DND-41 (cell line): ENCODE measurements at regions not wholly inside any gene's neighbourhood (a gene's known extent, or its start where the extent isn't known, plus 50 kb on each side); places are given as distances from the start of the nearest gene placed in this dataset.

Experiments used
- ATAC-seq: fragments of 200-7000 bp; cut with Tn5 transposase; 3 replicates; pipeline ENCODE4 v1.9.1; 2021; ENCODE audit warnings: low read depth; ENCODE audit not compliant: insufficient read depth
- DNase-seq: peaks from one replicate; pipeline ENCODE4 v3.0.0-alpha.2; 2020
- H2AFZ ChIP-seq: 2 replicates; pipeline ENCODE4 v1.6.0; 2012; ENCODE audit warnings: low read depth, low read length
- H3K27ac ChIP-seq: 2 replicates; pipeline ENCODE4 v1.5.1; 2012; ENCODE audit warnings: low read length, inconsistent platforms
- H3K27me3 ChIP-seq: fragments of 200-600 bp; sonication (generic); 2 replicates; pipeline ENCODE4 v1.6.0; 2012; ENCODE audit warnings: low read length, mild to moderate bottlenecking, inconsistent platforms; ENCODE audit not compliant: insufficient read depth, poor library complexity
- H3K36me3 ChIP-seq: 2 replicates; pipeline ENCODE4 v1.5.1; 2012; ENCODE audit warnings: low read length, inconsistent platforms; ENCODE audit not compliant: insufficient read depth
- H3K4me1 ChIP-seq: 2 replicates; pipeline ENCODE4 v1.5.1; 2012; ENCODE audit warnings: mild to moderate bottlenecking, low read length; ENCODE audit not compliant: insufficient read depth
- H3K4me2 ChIP-seq: 2 replicates; pipeline ENCODE4 v1.6.0; 2012; ENCODE audit warnings: mild to moderate bottlenecking, moderate library complexity, low read length, inconsistent platforms; ENCODE audit not compliant: insufficient read depth
- H3K4me3 ChIP-seq, 2 experiments: fragments of 200-600 bp in 1 of 2; shearing (Covaris generic) in 1 of 2; 2 replicates each; pipeline ENCODE4 v1.5.1; 2012 to 2016; ENCODE audit warnings: inconsistent platforms in 2 of 2, low read length in 2 of 2, mild to moderate bottlenecking in 2 of 2, low read depth in 1 of 2, moderate library complexity in 1 of 2
- H3K79me2 ChIP-seq: 2 replicates; pipeline ENCODE4 v1.6.0; 2012; ENCODE audit warnings: low read length, inconsistent platforms; ENCODE audit not compliant: insufficient read depth
- H3K9ac ChIP-seq: 2 replicates; pipeline ENCODE4 v1.6.0; 2012; ENCODE audit warnings: low read depth, mild to moderate bottlenecking, inconsistent platforms, low read length, moderate library complexity
- H3K9me3 ChIP-seq: 2 replicates; pipeline ENCODE4 v1.5.1; 2012; ENCODE audit warnings: low read length, moderate library complexity, mild to moderate bottlenecking, inconsistent platforms; ENCODE audit not compliant: insufficient read depth, severe bottlenecking
- H4K20me1 ChIP-seq: 2 replicates; pipeline ENCODE4 v1.6.0; 2012; ENCODE audit warnings: low read length; ENCODE audit not compliant: insufficient read depth
- EZH2 ChIP-seq: IDR thresholded peaks from 3 replicates; pipeline ENCODE4 v1.6.1; 2012; ENCODE audit warnings: borderline replicate concordance, low read depth, mild to moderate bottlenecking, moderate library complexity, low read length, inconsistent platforms; ENCODE audit not compliant: severe bottlenecking
- TF ChIP-seq, protein P1 (sequence below): IDR thresholded peaks from 2 replicates; pipeline ENCODE4 v1.5.1; 2012; ENCODE audit warnings: borderline replicate concordance, low read length, moderate library complexity, mild to moderate bottlenecking; ENCODE audit not compliant: poor library complexity, severe bottlenecking; ENCODE audit errors: extremely low read depth

GRCh38 chr10:131843881-131844284, 56.9 kb upstream of the PPP2R2D start:
- H4K20me1 ChIP-seq = no peaks in the 10 kb centered on the region
- H2AFZ ChIP-seq = no peak overlapping the region
- DNase-seq (no peak), ATAC-seq (no peak)
- no peak overlapping the region for H3K4me3 ChIP-seq
- no peak overlapping the region for H3K9ac ChIP-seq
- H3K9me3 ChIP-seq = no peaks in the 10 kb centered on the region
- H3K4me1 ChIP-seq = no peaks in the 10 kb centered on the region
- H3K79me2 ChIP-seq = no peaks in the 10 kb centered on the region
- TF ChIP-seq, protein P1, sequence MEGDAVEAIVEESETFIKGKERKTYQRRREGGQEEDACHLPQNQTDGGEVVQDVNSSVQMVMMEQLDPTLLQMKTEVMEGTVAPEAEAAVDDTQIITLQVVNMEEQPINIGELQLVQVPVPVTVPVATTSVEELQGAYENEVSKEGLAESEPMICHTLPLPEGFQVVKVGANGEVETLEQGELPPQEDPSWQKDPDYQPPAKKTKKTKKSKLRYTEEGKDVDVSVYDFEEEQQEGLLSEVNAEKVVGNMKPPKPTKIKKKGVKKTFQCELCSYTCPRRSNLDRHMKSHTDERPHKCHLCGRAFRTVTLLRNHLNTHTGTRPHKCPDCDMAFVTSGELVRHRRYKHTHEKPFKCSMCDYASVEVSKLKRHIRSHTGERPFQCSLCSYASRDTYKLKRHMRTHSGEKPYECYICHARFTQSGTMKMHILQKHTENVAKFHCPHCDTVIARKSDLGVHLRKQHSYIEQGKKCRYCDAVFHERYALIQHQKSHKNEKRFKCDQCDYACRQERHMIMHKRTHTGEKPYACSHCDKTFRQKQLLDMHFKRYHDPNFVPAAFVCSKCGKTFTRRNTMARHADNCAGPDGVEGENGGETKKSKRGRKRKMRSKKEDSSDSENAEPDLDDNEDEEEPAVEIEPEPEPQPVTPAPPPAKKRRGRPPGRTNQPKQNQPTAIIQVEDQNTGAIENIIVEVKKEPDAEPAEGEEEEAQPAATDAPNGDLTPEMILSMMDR = no peak
- TF ChIP-seq EZH2 = no peak
- no peak overlapping the region for H3K27ac ChIP-seq
- H3K36me3 ChIP-seq = no peaks in the 10 kb centered on the region
- no peak overlapping the region for H3K4me2 ChIP-seq
- no peaks in the 10 kb centered on the region for H3K27me3 ChIP-seq

GRCh38 chr10:131844529-131845084, 56.2 kb upstream of the PPP2R2D start:
- no peaks in the 10 kb centered on the region for H3K27me3 ChIP-seq
- no peaks in the 10 kb centered on the region for H3K9me3 ChIP-seq
- no peak overlapping the region for H3K9ac ChIP-seq
- H3K4me1 ChIP-seq = no peaks in the 10 kb centered on the region
- TF ChIP-seq, protein P1 = no peak
- TF ChIP-seq EZH2 = no peak
- DNase-seq (no peak), ATAC-seq (no peak)
- no peak overlapping the region for H2AFZ ChIP-seq
- H3K4me2 ChIP-seq = no peak overlapping the region
- no peak overlapping the region for H3K4me3 ChIP-seq
- no peak overlapping the region for H3K27ac ChIP-seq
- H4K20me1 ChIP-seq = no peaks in the 10 kb centered on the region
- H3K36me3 ChIP-seq = no peaks in the 10 kb centered on the region
- no peaks in the 10 kb centered on the region for H3K79me2 ChIP-seq

DNA sequence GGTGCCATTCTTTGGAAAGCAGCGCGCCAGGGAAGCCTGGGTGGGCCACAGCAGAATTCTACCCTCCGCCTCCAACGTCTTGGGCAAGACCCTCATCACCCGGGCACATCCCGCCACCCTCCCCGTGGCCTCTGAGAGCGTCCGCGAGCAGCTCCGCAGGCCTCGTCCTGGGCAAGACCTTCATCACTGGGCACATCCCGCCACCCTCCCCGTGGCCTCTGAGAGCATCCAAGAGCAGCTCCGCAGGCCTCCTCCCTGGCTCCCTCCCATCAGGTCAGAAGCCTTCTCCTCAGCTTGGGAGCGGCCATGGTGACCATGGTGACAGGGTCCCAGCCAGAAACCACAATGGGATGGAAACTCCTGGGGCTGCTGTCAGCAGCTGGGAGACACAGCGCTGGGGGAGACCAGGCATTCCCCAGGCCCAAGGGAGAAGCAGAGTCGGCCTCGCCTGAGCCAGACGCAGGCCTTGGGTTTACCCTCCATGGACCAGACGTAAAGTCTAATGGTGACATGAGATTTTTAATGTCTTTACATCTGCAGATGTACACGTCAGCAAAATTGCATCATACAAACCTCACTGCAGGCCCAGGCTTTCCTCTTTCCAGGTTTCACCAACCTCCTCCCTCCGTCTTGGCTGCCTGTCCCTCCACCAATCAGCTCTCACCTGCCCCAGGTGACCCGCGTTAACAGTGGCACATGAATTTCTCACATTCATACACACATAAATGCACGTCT, 55.1 kb upstream of the PPP2R2D start:
- no peaks in the 10 kb centered on the region for H3K9me3 ChIP-seq
- H3K9ac ChIP-seq = no peak overlapping the region
- H3K4me2 ChIP-seq = no peak overlapping the region
- no peaks in the 10 kb centered on the region for H3K36me3 ChIP-seq
- no peaks in the 10 kb centered on the region for H3K27me3 ChIP-seq
- ATAC-seq = no peak
- TF ChIP-seq EZH2 = no peak
- TF ChIP-seq, protein P1 = no peak
- no peaks in the 10 kb centered on the region; the same call in 1 of the 2 replicates for H4K20me1 ChIP-seq
- no peak overlapping the region for H3K27ac ChIP-seq
- no peaks in the 10 kb centered on the region for H3K4me1 ChIP-seq
- H2AFZ ChIP-seq = no peak overlapping the region
- no peak for DNase-seq
- H3K4me3 ChIP-seq = no peak overlapping the region
- H3K79me2 ChIP-seq = no peaks in the 10 kb centered on the region
